H9 (cell line): ENCODE measurements at regions not wholly inside any gene's neighbourhood (a gene's known extent, or its start where the extent isn't known, plus 50 kb on each side); places are given as distances from the start of the nearest gene placed in this dataset.

Source experiments
- DNase-seq: peaks from one replicate; pipeline ENCODE4 v3.0.0-alpha.2; 2017
- H2AFZ ChIP-seq: one replicate; pipeline ENCODE4 v1.6.1; 2013; ENCODE audit warnings: mild to moderate bottlenecking, low read length, control low read depth, moderate library complexity
- H2AK5ac ChIP-seq: 2 replicates; pipeline ENCODE4 v1.6.1; 2013; ENCODE audit warnings: low read length, control low read depth, mixed read lengths; ENCODE audit not compliant: insufficient read length
- H2BK120ac ChIP-seq: one replicate; pipeline ENCODE4 v1.6.1; 2013; ENCODE audit warnings: low read depth, mild to moderate bottlenecking, low read length, control low read depth, inconsistent platforms; ENCODE audit not compliant: poor library complexity, severe bottlenecking
- H2BK12ac ChIP-seq: 2 replicates; pipeline ENCODE4 v1.6.1; 2013; ENCODE audit warnings: low read length, control low read depth, mixed read lengths, low read depth; ENCODE audit not compliant: insufficient read length
- H2BK15ac ChIP-seq: 2 replicates; pipeline ENCODE4 v1.6.1; 2013; ENCODE audit warnings: low read depth, low read length, control low read depth
- H2BK20ac ChIP-seq: one replicate; pipeline ENCODE4 v1.6.1; 2013; ENCODE audit warnings: low read depth, mild to moderate bottlenecking, low read length, control low read depth, inconsistent platforms; ENCODE audit not compliant: poor library complexity, severe bottlenecking
- H2BK5ac ChIP-seq: 2 replicates; pipeline ENCODE4 v1.6.1; 2013; ENCODE audit warnings: low read length, control low read depth, mixed read lengths; ENCODE audit not compliant: insufficient read length
- H3K14ac ChIP-seq: 2 replicates; pipeline ENCODE4 v1.6.1; 2013; ENCODE audit warnings: low read length, control low read depth; ENCODE audit not compliant: insufficient read depth
- H3K18ac ChIP-seq: 2 replicates; pipeline ENCODE4 v1.6.1; 2013; ENCODE audit warnings: low read depth, mild to moderate bottlenecking, mixed read lengths, low read length, control low read depth; ENCODE audit not compliant: insufficient read length
- H3K23ac ChIP-seq: 2 replicates; pipeline ENCODE4 v1.6.1; 2013; ENCODE audit warnings: low read length, control low read depth, mixed read lengths, low read depth; ENCODE audit not compliant: insufficient read length
- H3K23me2 ChIP-seq: 2 replicates; pipeline ENCODE4 v1.6.1; 2013; ENCODE audit warnings: low read depth, mild to moderate bottlenecking, mixed read lengths, low read length, control low read depth; ENCODE audit not compliant: insufficient read length, poor library complexity, severe bottlenecking
- H3K27ac ChIP-seq: 2 replicates; pipeline ENCODE4 v1.5.1; 2013; ENCODE audit warnings: low read length, control low read depth, mixed read lengths, low read depth; ENCODE audit not compliant: insufficient read length
- H3K27me3 ChIP-seq: 2 replicates; pipeline ENCODE4 v1.6.1; 2013; ENCODE audit warnings: low read length, control low read depth, inconsistent platforms; ENCODE audit not compliant: insufficient read depth
- H3K4ac ChIP-seq: 2 replicates; pipeline ENCODE4 v1.6.1; 2013; ENCODE audit warnings: low read depth, mild to moderate bottlenecking, control low read depth, inconsistent platforms, low read length, moderate library complexity
- H3K4me1 ChIP-seq: 2 replicates; pipeline ENCODE4 v1.6.1; 2013; ENCODE audit warnings: low read length, control low read depth, inconsistent platforms; ENCODE audit not compliant: insufficient read depth
- H3K4me2 ChIP-seq: 2 replicates; pipeline ENCODE4 v1.6.1; 2013; ENCODE audit warnings: low read length, control low read depth, mixed read lengths; ENCODE audit not compliant: insufficient read length, insufficient read depth
- H3K56ac ChIP-seq: 2 replicates; pipeline ENCODE4 v1.6.1; 2013; ENCODE audit warnings: low read depth, mild to moderate bottlenecking, mixed read lengths, low read length, control low read depth; ENCODE audit not compliant: insufficient read length
- H3K79me1 ChIP-seq: 2 replicates; pipeline ENCODE4 v1.6.1; 2013; ENCODE audit warnings: low read depth, mild to moderate bottlenecking, moderate library complexity, low read length, control low read depth, inconsistent platforms; ENCODE audit not compliant: insufficient read depth, poor library complexity, severe bottlenecking
- H3K79me2 ChIP-seq: 2 replicates; pipeline ENCODE4 v1.6.1; 2013; ENCODE audit warnings: low read length, control low read depth, inconsistent platforms; ENCODE audit not compliant: insufficient read depth
- H3K9ac ChIP-seq: 2 replicates; pipeline ENCODE4 v1.6.1; 2013; ENCODE audit warnings: low read length, control low read depth, mixed read lengths; ENCODE audit not compliant: insufficient read length; ENCODE audit errors: extremely low read depth
- H3K9me3 ChIP-seq: one replicate; pipeline ENCODE4 v1.6.1; 2013; ENCODE audit warnings: low read depth, low read length, inconsistent platforms; ENCODE audit not compliant: control insufficient read depth
- H3T11ph ChIP-seq: one replicate; pipeline ENCODE4 v1.6.1; 2013; ENCODE audit warnings: mild to moderate bottlenecking, low read length, control low read depth, inconsistent platforms
- H4K20me1 ChIP-seq: one replicate; pipeline ENCODE4 v1.6.1; 2013; ENCODE audit not compliant: control insufficient read depth, insufficient read length, insufficient read depth
- H4K5ac ChIP-seq: 2 replicates; pipeline ENCODE4 v1.6.1; 2013; ENCODE audit warnings: low read depth, mild to moderate bottlenecking, mixed read lengths, low read length, control low read depth; ENCODE audit not compliant: insufficient read length
- H4K8ac ChIP-seq: replicated peaks from 2 replicates; pipeline ENCODE4 v1.6.1; 2013; ENCODE audit warnings: low read length, control low read depth, mixed read lengths, low read depth; ENCODE audit not compliant: insufficient read length
- H4K91ac ChIP-seq: 2 replicates; pipeline ENCODE4 v1.6.1; 2013; ENCODE audit warnings: low read depth, mild to moderate bottlenecking, moderate library complexity, mixed read lengths, low read length, control low read depth; ENCODE audit not compliant: insufficient read length
- H3K27ac Mint-ChIP-seq, 3 experiments: 2 replicates in 2 of 3; 3 replicates in 1 of 3; pipeline ENCODE4 v1.8.0; 2020 to 2021; ENCODE audit warnings: mixed read lengths in 3 of 3, mild to moderate bottlenecking in 1 of 3, moderate library complexity in 1 of 3
- H3K27me3 Mint-ChIP-seq: 2 replicates; pipeline ENCODE4 v1.8.0; 2021; ENCODE audit warnings: low read depth, mild to moderate bottlenecking, moderate library complexity, mixed read lengths
- H3K36me3 Mint-ChIP-seq, 3 experiments: 2 replicates in 2 of 3; 3 replicates in 1 of 3; pipeline ENCODE4 v1.8.0; 2020 to 2021; ENCODE audit warnings: low read depth in 3 of 3, mixed read lengths in 3 of 3; ENCODE audit not compliant: insufficient read depth in 1 of 3
- H3K4me1 Mint-ChIP-seq, 2 experiments: 2 replicates each; pipeline ENCODE4 v1.8.0; 2020; ENCODE audit warnings: mixed read lengths in 2 of 2
- H3K4me3 Mint-ChIP-seq, 2 experiments: 2 replicates in 1 of 2; 3 replicates in 1 of 2; pipeline ENCODE4 v1.8.0; 2020 to 2021; ENCODE audit warnings: mild to moderate bottlenecking in 2 of 2, mixed read lengths in 2 of 2, moderate library complexity in 1 of 2
- H3K9me3 Mint-ChIP-seq, 2 experiments: 2 replicates in 1 of 2; 3 replicates in 1 of 2; pipeline ENCODE4 v1.8.0; 2020; ENCODE audit warnings: mild to moderate bottlenecking in 2 of 2, mixed read lengths in 2 of 2, moderate library complexity in 1 of 2
- CTCF ChIP-seq: fragments of 200-600 bp; sonication (generic); conservative IDR thresholded peaks from 3 replicates; pipeline ENCODE4 v1.8.0; 2021; ENCODE audit warnings: antibody characterized with exemption, mild to moderate bottlenecking
- WGBS: extraction: QIAGEN DNeasy Blood & Tissue Kit; methylation state at CpG from one replicate; pipeline ENCODE4 v1.1.7; 2013; ENCODE audit warnings: missing lambda C conversion rate, low lambda C conversion rate, mixed read lengths; ENCODE audit not compliant: insufficient read length; ENCODE audit errors: extremely low coverage; 5-methylcytosine and 5-hydroxymethylcytosine counted together

- Mint-ChIP-seq H3K27ac (no peak overlapping the region), H3K9me3 (peaks cover 3 to 6% of the 10 kb centered on the region in 2 experiments; a peak in 3 of 5 replicates), H3K4me3 (no peak overlapping the region), H3K36me3 (no peaks in the 10 kb centered on the region; a peak in 1 of 7 replicates), H3K4me1 (no peaks in the 10 kb centered on the region), H3K27me3 (no peaks in the 10 kb centered on the region)
- Histone ChIP-seq H3K79me1 (no peaks in the 10 kb centered on the region), H3K27me3 (no peaks in the 10 kb centered on the region), H3K56ac (no peak overlapping the region), H3K4ac (no peak overlapping the region), H3K18ac (no peak overlapping the region), H2BK20ac (no peak overlapping the region), H4K91ac (no peak overlapping the region), H3T11ph (no peak overlapping the region), H4K5ac (no peak overlapping the region), H3K9ac (no peak overlapping the region), H2AK5ac (no peak overlapping the region), H3K9me3 (no peaks in the 10 kb centered on the region), H2BK12ac (no peak overlapping the region), H3K79me2 (no peaks in the 10 kb centered on the region), H4K8ac (no peak overlapping the region), H3K27ac (no peak overlapping the region), H3K4me1 (no peaks in the 10 kb centered on the region), H3K14ac (no peak overlapping the region), H4K20me1 (no peaks in the 10 kb centered on the region), H3K23ac (no peak overlapping the region), H2BK120ac (no peak overlapping the region), H2BK15ac (no peak overlapping the region), H2BK5ac (no peak overlapping the region), H3K23me2 (no peaks in the 10 kb centered on the region), H3K4me2 (no peak overlapping the region), H2AFZ (no peak overlapping the region)
- no peak for DNase-seq
- no peak for TF ChIP-seq CTCF
- no CpG with 5 or more reads among the region's 1 CpG for WGBS
These were observed 678.3 kb upstream of the LRRN3 start for GRCh38 chr7:110412614-110413013.
